DOHH2 (cell line): ENCODE measurements at regions not wholly inside any gene's neighbourhood (a gene's known extent, or its start where the extent isn't known, plus 50 kb on each side); places are given as distances from the start of the nearest gene placed in this dataset.

Source experiments
- EZH2phosphoT487 ChIP-seq: fragments of 200-600 bp; sonication (generic); IDR thresholded peaks from 2 replicates; pipeline ENCODE4 v1.6.1; 2017; ENCODE audit warnings: borderline replicate concordance, mild to moderate bottlenecking, antibody characterized with exemption, low read length, moderate library complexity, mixed read lengths
- TF ChIP-seq, protein P1 (sequence below): fragments of 200-600 bp; sonication (generic); IDR thresholded peaks from one replicate; pipeline ENCODE4 v1.5.1; 2014; ENCODE audit warnings: antibody characterized with exemption, mild to moderate bottlenecking, low read depth, low read length; ENCODE audit not compliant: poor library complexity, severe bottlenecking

GRCh38 chr1:201721082-201722049, 107.6 kb upstream of the IPO9 start:
- TF ChIP-seq, protein P1, sequence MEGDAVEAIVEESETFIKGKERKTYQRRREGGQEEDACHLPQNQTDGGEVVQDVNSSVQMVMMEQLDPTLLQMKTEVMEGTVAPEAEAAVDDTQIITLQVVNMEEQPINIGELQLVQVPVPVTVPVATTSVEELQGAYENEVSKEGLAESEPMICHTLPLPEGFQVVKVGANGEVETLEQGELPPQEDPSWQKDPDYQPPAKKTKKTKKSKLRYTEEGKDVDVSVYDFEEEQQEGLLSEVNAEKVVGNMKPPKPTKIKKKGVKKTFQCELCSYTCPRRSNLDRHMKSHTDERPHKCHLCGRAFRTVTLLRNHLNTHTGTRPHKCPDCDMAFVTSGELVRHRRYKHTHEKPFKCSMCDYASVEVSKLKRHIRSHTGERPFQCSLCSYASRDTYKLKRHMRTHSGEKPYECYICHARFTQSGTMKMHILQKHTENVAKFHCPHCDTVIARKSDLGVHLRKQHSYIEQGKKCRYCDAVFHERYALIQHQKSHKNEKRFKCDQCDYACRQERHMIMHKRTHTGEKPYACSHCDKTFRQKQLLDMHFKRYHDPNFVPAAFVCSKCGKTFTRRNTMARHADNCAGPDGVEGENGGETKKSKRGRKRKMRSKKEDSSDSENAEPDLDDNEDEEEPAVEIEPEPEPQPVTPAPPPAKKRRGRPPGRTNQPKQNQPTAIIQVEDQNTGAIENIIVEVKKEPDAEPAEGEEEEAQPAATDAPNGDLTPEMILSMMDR: no peak
- no peak for TF ChIP-seq EZH2phosphoT487
